ENCODE measurements at regions not wholly inside any gene's neighbourhood (a gene's known extent, or its start where the extent isn't known, plus 50 kb on each side); places are given as distances from the start of the nearest gene placed in this dataset.

DNA sequence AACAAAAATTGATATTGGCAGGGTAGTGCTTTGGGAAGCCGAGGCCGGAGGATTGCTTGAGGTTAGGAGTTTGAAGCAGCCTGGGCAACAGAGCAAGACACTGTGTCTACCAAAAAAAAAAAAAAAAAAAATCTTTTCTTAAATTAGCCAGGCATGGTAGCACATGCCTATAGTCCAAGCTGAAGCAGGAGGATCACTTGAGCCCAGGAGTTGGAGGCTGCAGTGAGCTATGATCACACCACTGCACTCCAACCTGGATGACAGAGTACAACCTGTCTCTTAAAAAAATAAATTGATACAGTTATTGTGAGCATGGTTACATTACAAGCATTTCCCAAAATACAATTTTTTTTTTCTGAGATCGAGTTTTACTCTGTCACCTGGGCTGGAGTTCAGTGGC lies 59.4 kb upstream of the SVIL start:
- in situ Hi-C loops (cut with HindIII; ENCODE audit: low pct_unique_long_range_greater_than_20kb, low sequenced_read_pairs), result no loop called here
- DNase-seq (ENCODE audit: low read depth in 1 of 2, low spot score in 1 of 2), result no peak
- no peak for TF ChIP-seq JUND (IDR thresholded peaks at IDR 0.05; ENCODE audit: low read depth)

DNA sequence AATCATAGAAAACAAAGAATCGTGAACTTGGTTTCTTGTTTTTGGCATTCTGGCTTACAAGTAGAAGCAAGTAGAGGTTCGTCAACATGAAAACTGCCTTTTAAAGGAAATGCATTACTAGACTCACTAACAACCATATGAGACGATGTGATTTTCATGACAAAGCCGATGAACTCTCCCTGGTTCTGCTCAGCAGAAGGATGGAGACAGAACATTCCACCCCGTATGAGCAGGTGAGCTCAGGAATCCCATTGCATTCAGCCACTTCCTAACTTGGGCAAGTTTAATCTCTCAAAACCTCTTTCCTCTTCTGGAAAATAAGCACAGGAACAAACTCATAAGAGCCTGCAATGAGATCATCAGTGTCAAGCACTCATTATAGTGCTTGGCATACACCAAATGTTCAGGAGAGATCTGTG lies 57.4 kb upstream of the SVIL start:
- no peak for TF ChIP-seq JUND (IDR thresholded peaks at IDR 0.05; ENCODE audit: low read depth)
- in situ Hi-C loops (cut with HindIII; ENCODE audit: low pct_unique_long_range_greater_than_20kb, low sequenced_read_pairs), result no loop called here
- DNase-seq (ENCODE audit: low read depth in 1 of 2, low spot score in 1 of 2), result no peak

DNA sequence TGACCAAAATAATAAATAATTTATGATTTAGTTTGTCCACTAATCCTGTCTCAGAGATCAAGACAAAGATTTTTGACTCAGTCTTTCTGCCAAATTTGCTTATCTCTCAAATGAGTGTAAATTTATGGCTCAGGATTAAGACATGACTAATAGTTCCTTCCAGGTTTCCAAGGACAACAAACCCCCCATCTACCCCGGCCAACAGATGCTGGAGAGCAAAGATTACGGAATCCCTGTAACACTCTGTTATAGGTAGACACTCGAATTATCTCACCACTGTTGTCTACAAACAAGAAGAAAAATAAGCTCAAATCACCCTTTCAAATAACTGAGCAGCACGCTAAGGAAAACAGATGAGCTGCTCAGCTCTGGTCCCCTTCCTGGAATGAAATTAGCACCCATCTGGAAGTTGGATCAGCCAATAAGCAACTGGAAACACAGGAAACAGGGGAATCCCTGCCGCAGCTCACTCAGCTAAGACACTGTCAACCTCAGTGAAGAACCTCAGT lies 56.8 kb upstream of the SVIL start:
- in situ Hi-C loops (cut with HindIII; ENCODE audit: low pct_unique_long_range_greater_than_20kb, low sequenced_read_pairs), result no loop called here
- no peak for TF ChIP-seq JUND (IDR thresholded peaks at IDR 0.05; ENCODE audit: low read depth)
- no peak for DNase-seq (ENCODE audit: low read depth in 1 of 2, low spot score in 1 of 2)

GRCh38 chr10:29689001-29689400 lies 54.2 kb upstream of the SVIL start:
- no peak for DNase-seq (ENCODE audit: low read depth in 1 of 2, low spot score in 1 of 2)
- in situ Hi-C loops (cut with HindIII; ENCODE audit: low pct_unique_long_range_greater_than_20kb, low sequenced_read_pairs), result no loop called here
- no peak for TF ChIP-seq JUND (IDR thresholded peaks at IDR 0.05; ENCODE audit: low read depth)

- no peak for TF ChIP-seq JUND (IDR thresholded peaks at IDR 0.05; ENCODE audit: low read depth)
- no peak for DNase-seq (ENCODE audit: low read depth in 1 of 2, low spot score in 1 of 2)
- in situ Hi-C loops (cut with HindIII; ENCODE audit: low pct_unique_long_range_greater_than_20kb, low sequenced_read_pairs), result no loop called here
Measured at GRCh38 chr10:29688230-29688661, 53.5 kb upstream of the SVIL start.

GRCh38 chr10:29687421-29688164 lies 52.8 kb upstream of the SVIL start:
- no peak for DNase-seq (ENCODE audit: low read depth in 1 of 2, low spot score in 1 of 2)
- in situ Hi-C loops (cut with HindIII; ENCODE audit: low pct_unique_long_range_greater_than_20kb, low sequenced_read_pairs), result no loop called here
- no peak for TF ChIP-seq JUND (IDR thresholded peaks at IDR 0.05; ENCODE audit: low read depth)

- in situ Hi-C loops (cut with HindIII; ENCODE audit: low pct_unique_long_range_greater_than_20kb, low sequenced_read_pairs), result no loop called here
- no peak for DNase-seq (ENCODE audit: low read depth in 1 of 2, low spot score in 1 of 2)
- TF ChIP-seq JUND (IDR thresholded peaks at IDR 0.05; ENCODE audit: low read depth), result no peak
Measured at GRCh38 chr10:29685506-29685905, 50.7 kb upstream of the SVIL start.

Measured in T47D (cell line).